Mesothelial cell of epicardium (in vitro differentiated cells): ENCODE measurements at regions not wholly inside any gene's neighbourhood (a gene's known extent, or its start where the extent isn't known, plus 50 kb on each side); places are given as distances from the start of the nearest gene placed in this dataset.

Experiments
- DNase-seq, 2 experiments: peaks; one replicate each; pipeline ENCODE4 v3.0.0; 2021; ENCODE audit warnings: low spot score in 2 of 2; ENCODE audit not compliant: unreplicated experiment in 2 of 2
- H3K27ac Mint-ChIP-seq: 2 replicates; pipeline ENCODE4 v1.8.0; 2021; ENCODE audit warnings: mixed read lengths
- H3K27me3 Mint-ChIP-seq: 2 replicates; pipeline ENCODE4 v1.8.0; 2021; ENCODE audit warnings: low read depth, mixed read lengths
- H3K36me3 Mint-ChIP-seq: 2 replicates; pipeline ENCODE4 v1.8.0; 2021; ENCODE audit warnings: mixed read lengths
- H3K4me1 Mint-ChIP-seq: 2 replicates; pipeline ENCODE4 v1.8.0; 2021; ENCODE audit warnings: mixed read lengths
- H3K4me3 Mint-ChIP-seq: 2 replicates; pipeline ENCODE4 v1.8.0; 2021; ENCODE audit warnings: mild to moderate bottlenecking, moderate library complexity, mixed read lengths
- H3K9me3 Mint-ChIP-seq: 2 replicates; pipeline ENCODE4 v1.8.0; 2021; ENCODE audit warnings: mixed read lengths
- CTCF ChIP-seq: fragments of 200-600 bp; sonication (generic); IDR thresholded peaks from one replicate; pipeline ENCODE4 v1.5.0; 2021; ENCODE audit warnings: antibody characterized with exemption; ENCODE audit not compliant: unreplicated experiment

DNA sequence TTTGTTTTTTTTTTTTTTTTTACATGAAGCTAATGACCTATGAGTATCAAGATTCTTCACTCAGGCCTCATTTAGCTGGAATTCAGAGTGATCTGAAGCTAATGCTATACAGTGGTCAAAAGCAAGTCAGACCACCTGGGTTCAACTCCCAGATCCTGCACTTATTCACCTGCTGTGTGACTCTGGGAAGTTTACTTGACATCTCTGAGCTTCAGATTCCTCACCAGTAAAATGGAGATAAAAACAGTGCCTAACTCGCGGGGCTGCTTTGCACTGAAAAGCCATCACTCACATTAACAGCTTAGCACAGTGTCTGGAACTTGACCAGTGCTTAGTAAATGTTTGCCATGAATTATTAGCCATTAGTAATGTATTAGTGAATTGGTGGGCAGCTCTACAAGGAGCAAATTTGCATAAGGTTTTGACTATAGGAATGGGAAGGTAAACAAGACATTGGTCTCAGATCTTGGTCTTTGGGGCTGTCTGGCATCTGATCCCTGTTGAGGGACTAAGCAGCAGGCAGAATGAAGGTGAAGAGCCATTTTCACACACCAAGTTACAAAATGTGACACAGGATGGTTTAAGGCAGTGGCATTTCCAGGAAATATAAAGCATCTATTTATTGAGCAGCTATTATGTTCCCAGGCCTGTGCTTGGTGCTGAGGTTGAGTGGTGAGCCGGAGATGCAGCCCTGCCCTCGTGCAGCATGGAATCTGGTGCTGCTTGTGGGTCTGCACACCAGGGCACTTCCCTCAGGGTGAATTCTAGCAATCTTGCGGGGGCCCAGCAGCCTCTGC is 291.3 kb downstream of the RRAGC start:
- Mint-ChIP-seq H3K27me3 (peaks cover 92% of the 10 kb centered on the region), H3K36me3 (no peaks in the 10 kb centered on the region), H3K9me3 (no peaks in the 10 kb centered on the region), H3K27ac (no peak overlapping the region), H3K4me3 (no peak overlapping the region), H3K4me1 (peaks cover 28% of the 10 kb centered on the region)
- no peak for TF ChIP-seq CTCF
- no peak for DNase-seq

- Mint-ChIP-seq H3K27me3 (peaks cover 93% of the 10 kb centered on the region), H3K4me1 (peaks cover 30% of the 10 kb centered on the region), H3K27ac (no peak overlapping the region), H3K4me3 (no peak overlapping the region), H3K9me3 (no peaks in the 10 kb centered on the region), H3K36me3 (no peaks in the 10 kb centered on the region)
- TF ChIP-seq CTCF, result no peak
- DNase-seq, result no peak
Measured at GRCh38 chr1:38567401-38567800, 292.2 kb downstream of the RRAGC start.

- no peak for DNase-seq
- H3K27ac Mint-ChIP-seq, result no peak overlapping the region
- TF ChIP-seq CTCF, result no peak
- peaks cover 34% of the 10 kb centered on the region for H3K4me1 Mint-ChIP-seq
- no peaks in the 10 kb centered on the region for H3K36me3 Mint-ChIP-seq
- H3K27me3 Mint-ChIP-seq, result peaks cover 92% of the 10 kb centered on the region
- H3K9me3 Mint-ChIP-seq, result no peaks in the 10 kb centered on the region
- no peak overlapping the region for H3K4me3 Mint-ChIP-seq
Measured at GRCh38 chr1:38565020-38565491, 294.5 kb downstream of the RRAGC start.

DNA sequence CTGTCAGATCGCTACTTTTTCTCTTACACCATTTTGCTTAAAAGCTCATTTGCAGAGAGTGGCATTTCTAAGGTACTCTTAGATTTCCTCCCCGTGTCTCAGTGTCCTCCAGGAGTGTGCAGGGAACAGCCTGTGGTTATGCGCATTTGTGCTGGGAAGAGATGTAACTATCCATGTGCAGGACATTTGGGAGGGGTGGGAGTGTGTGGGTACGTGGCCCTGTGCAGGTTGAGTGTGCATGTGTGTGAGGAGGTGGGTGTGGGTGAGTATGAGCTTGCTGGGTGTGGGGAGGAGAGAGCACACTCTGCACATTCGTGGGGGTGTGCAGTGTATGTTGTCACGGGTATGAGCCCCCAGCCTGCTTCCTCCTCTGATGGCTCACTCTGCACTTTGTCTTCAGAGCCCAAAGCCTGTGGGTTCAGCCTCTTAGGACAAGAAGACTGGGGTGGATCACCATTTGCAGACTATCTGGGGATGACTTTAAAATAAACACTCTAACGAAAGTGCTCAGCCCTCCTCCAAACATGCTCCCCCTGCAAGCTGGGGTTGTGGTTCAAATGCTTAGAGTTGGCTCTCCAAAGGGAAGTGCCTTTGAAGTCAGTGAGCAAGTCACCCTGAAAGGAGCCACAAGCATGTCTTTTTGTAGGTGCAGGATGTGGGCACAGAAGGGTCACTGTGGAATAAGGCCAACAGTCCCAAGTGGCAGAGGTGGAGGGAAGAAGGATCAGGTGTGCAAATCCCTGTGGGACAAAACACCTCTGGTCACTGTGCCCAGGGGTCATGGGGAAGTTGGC is 295.4 kb downstream of the RRAGC start:
- no peak for TF ChIP-seq CTCF
- H3K36me3 Mint-ChIP-seq, result no peaks in the 10 kb centered on the region
- no peak for DNase-seq
- no peaks in the 10 kb centered on the region for H3K9me3 Mint-ChIP-seq
- peaks cover 91% of the 10 kb centered on the region for H3K27me3 Mint-ChIP-seq
- no peak overlapping the region for H3K4me3 Mint-ChIP-seq
- H3K27ac Mint-ChIP-seq, result no peak overlapping the region
- peaks cover 33% of the 10 kb centered on the region for H3K4me1 Mint-ChIP-seq

DNA sequence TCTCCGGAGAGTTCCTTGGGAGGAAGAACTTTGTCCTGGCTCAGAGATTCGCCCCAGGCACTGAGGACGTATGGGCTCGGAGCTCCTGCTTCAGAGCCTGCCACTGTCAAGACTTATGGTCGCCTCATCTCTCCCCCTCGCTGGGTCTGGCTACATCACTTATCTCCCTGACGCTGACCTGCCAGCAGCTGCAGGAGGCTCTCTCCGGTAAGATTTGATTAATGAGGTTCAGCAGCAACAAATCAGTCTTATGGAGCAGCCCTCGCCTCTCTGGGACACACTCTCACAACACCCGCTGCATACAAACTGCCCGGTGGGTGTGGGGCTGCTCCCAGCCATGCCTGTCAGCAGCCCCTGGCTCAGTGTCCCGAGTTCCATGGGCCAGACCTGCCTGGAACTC is 297.8 kb downstream of the RRAGC start:
- no peak for DNase-seq
- H3K27me3 Mint-ChIP-seq, result peaks cover 91% of the 10 kb centered on the region
- peak overlapping the region; percentile 9 for H3K4me3 Mint-ChIP-seq
- H3K4me1 Mint-ChIP-seq, result peaks cover 48% of the 10 kb centered on the region
- no peaks in the 10 kb centered on the region for H3K36me3 Mint-ChIP-seq
- no peak for TF ChIP-seq CTCF
- H3K27ac Mint-ChIP-seq, result no peak overlapping the region
- H3K9me3 Mint-ChIP-seq, result no peaks in the 10 kb centered on the region
